Lung (tissue), 11 donors: ENCODE measurements at regions not wholly inside any gene's neighbourhood (a gene's known extent, or its start where the extent isn't known, plus 50 kb on each side); places are given as distances from the start of the nearest gene placed in this dataset.
"Not testable (repeated sequence)": the region's sequence is repeated elsewhere in the genome, so short reads cannot be mapped to it uniquely, and the experiment has no call there.

ENCODE experiments used
- ATAC-seq: fragments of 200-7000 bp; cut with Tn5 transposase; one replicate; pipeline ENCODE4 v1.9.1; 2020; ENCODE audit warnings: moderate number of reproducible peaks; ENCODE audit not compliant: insufficient read depth, low FRiP score
- DNase-seq, 3 donors: peaks; one replicate each; pipeline ENCODE4 v3.0.0-alpha.2; 2013 to 2017
- H3K27ac ChIP-seq, 2 donors: one replicate each; pipeline ENCODE4 v1.5.1; 2013; ENCODE audit warnings: mild to moderate bottlenecking in 2 of 2, moderate library complexity in 2 of 2, control low read depth in 1 of 2, inconsistent platforms in 1 of 2, low read depth in 1 of 2, low read length in 1 of 2
- H3K27me3 ChIP-seq, 3 donors: one replicate each; pipeline ENCODE4 v1.5.1; 2013; ENCODE audit warnings: low read length in 2 of 3; ENCODE audit not compliant: control insufficient read depth in 3 of 3, insufficient read depth in 3 of 3
- H3K36me3 ChIP-seq, 4 donors: one replicate each; pipeline ENCODE4 v1.5.1; 2013; ENCODE audit warnings: low read length in 4 of 4, mild to moderate bottlenecking in 1 of 4, moderate library complexity in 1 of 4; ENCODE audit not compliant: control insufficient read depth in 4 of 4, insufficient read depth in 4 of 4
- H3K4me1 ChIP-seq, 5 donors: one replicate each; pipeline ENCODE4 v1.5.1; 2013; ENCODE audit warnings: low read length in 5 of 5, mild to moderate bottlenecking in 2 of 5, moderate library complexity in 1 of 5; ENCODE audit not compliant: control insufficient read depth in 5 of 5, insufficient read depth in 5 of 5
- H3K4me3 ChIP-seq: one replicate; pipeline ENCODE4 v1.5.1; 2013; ENCODE audit warnings: mild to moderate bottlenecking, control low read depth, moderate library complexity
- H3K9ac ChIP-seq, 2 donors: one replicate each; pipeline ENCODE4 v1.5.1; 2013; ENCODE audit warnings: low read length in 2 of 2, control low read depth in 1 of 2; ENCODE audit not compliant: insufficient read depth in 1 of 2
- H3K9me3 ChIP-seq, 4 donors: one replicate each; pipeline ENCODE4 v1.5.1; 2013; ENCODE audit warnings: low read length in 3 of 4, mild to moderate bottlenecking in 1 of 4, moderate library complexity in 1 of 4; ENCODE audit not compliant: control insufficient read depth in 4 of 4, insufficient read depth in 3 of 4
- CTCF ChIP-seq: IDR thresholded peaks from 2 replicates; pipeline ENCODE4 v1.5.1; 2012; ENCODE audit warnings: mild to moderate bottlenecking; ENCODE audit errors: control extremely low read depth, extremely low read depth
- WGBS, 2 donors: extraction: QIAGEN DNeasy Blood & Tissue Kit; methylation state at CpG; one replicate each; pipeline ENCODE4 v1.1.7; 2013; 5-methylcytosine and 5-hydroxymethylcytosine counted together
- donor health status: control.
- donor health status: control.
- donor health status: Bipolar disorder and iron deficiency.
- donor health status: healthy.
- donor health status: DM: yes; HTN: yes; CAD: no.

DNA sequence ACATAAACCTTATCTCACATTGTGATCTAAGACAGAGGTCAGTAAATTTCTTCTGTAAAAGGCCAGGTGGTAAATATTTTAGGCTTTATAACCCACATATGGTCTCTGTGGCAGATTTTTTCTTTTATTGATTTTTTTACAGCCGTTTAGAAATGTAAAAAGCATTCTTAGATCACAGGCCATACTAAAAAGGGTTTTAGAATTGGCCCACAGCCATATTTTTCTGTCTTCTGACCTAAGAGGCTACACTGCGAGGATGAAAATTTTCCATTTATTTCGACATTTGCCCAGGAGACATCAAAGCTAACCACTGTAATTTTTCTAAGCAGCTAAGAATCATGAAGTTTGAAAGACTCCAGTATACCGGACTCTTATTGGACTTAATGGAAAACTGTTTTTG is 377.2 kb upstream of the SGO1 start:
- no peaks in the 10 kb centered on the region for H3K27me3 ChIP-seq
- H3K9ac ChIP-seq, result no peak overlapping the region
- WGBS, 2 donors, result 73 to 77% methylated on average over 4 of the region's 4 CpGs
- no peaks in the 10 kb centered on the region for H3K4me1 ChIP-seq
- peaks cover 0 to 3% (median 0%) of the 10 kb centered on the region in 4 donors for H3K9me3 ChIP-seq
- no peaks in the 10 kb centered on the region for H3K36me3 ChIP-seq
- ATAC-seq (no peak), DNase-seq (peak in 1 of 3 donors; percentile 13)
- no peak for TF ChIP-seq CTCF
- H3K4me3 ChIP-seq, result no peak overlapping the region
- H3K27ac ChIP-seq, result no peak overlapping the region

GRCh38 chr3:20561166-20561565 is 375.2 kb upstream of the SGO1 start:
- DNase-seq, result no peak

DNA sequence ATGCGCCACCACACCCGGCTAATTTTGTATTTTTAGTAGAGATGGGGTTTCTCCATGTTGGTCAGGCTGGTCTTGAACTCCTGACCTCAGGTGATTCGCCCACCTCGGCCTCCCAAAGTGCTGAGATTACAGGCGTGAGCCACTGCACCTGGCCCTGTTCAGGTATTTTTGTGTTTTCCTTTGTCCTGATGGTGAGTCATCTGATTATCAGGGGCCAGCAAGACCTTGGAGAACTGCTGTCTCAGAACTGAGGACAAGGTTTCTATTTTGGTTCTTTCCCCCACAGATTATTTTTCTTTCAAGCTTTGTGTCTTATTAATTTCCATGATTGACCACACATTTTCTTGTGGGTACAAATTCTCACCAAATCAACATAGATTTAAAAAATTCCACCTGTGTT is 374.4 kb upstream of the SGO1 start:
- H3K9ac ChIP-seq, H3K36me3 ChIP-seq, H3K4me1 ChIP-seq, H3K9me3 ChIP-seq, H3K27ac ChIP-seq, DNase-seq, ATAC-seq, H3K4me3 ChIP-seq, H3K27me3 ChIP-seq: not testable (repeated sequence)
- WGBS, 2 donors, result 82 to 86% methylated on average over 5 of the region's 5 CpGs

More at GRCh38 chr3:20561166-20561565, 375.2 kb upstream of the SGO1 start:
- no peak overlapping the region for H3K4me3 ChIP-seq
- no peak overlapping the region for H3K27ac ChIP-seq
- H3K9ac ChIP-seq, result no peak overlapping the region
- H3K9me3 ChIP-seq, result peaks cover 0 to 3% (median 0%) of the 10 kb centered on the region in 4 donors
- no peaks in the 10 kb centered on the region for H3K4me1 ChIP-seq
- H3K36me3 ChIP-seq, result no peaks in the 10 kb centered on the region
- no peaks in the 10 kb centered on the region for H3K27me3 ChIP-seq
- 48 to 54% methylated on average over 2 of the region's 2 CpGs for WGBS, 2 donors
- ATAC-seq, result no peak
- TF ChIP-seq CTCF, result no peak

DNA sequence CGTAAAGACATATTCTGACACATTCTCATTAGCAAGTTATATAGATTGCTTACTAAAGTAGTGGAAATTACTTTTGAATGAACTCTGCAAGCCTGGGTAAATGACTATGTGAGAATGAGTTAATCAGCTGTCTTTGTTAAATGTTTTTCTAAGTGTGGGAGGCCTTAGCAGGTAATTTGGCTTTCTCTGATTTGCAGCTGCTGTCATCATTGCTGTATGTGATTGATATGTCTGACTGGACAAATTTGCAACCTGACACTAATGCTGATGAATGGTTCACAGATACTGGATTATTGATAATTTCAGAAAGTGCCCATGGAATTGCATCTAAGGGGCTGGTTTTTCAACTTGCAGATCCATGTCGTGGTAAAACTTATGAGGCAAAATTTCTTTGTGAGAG is 372.2 kb upstream of the SGO1 start:
- H3K4me1 ChIP-seq, result no peaks in the 10 kb centered on the region
- no peak overlapping the region for H3K9ac ChIP-seq
- WGBS, 2 donors, result 80% methylated on average over 2 of the region's 2 CpGs
- H3K27me3 ChIP-seq, result no peaks in the 10 kb centered on the region
- no peak overlapping the region for H3K27ac ChIP-seq
- H3K36me3 ChIP-seq, result no peaks in the 10 kb centered on the region
- TF ChIP-seq CTCF, result no peak
- no peak overlapping the region for H3K4me3 ChIP-seq
- ATAC-seq, result no peak
- no peaks in the 10 kb centered on the region for H3K9me3 ChIP-seq
- DNase-seq, result no peak
